ENCODE measurements at regions not wholly inside any gene's neighbourhood (a gene's known extent, or its start where the extent isn't known, plus 50 kb on each side); places are given as distances from the start of the nearest gene placed in this dataset.

- no peak overlapping the region for H3K4me3 Mint-ChIP-seq (ENCODE audit: unreplicated experiment)
- peaks cover 8% of the 10 kb centered on the region for H3K9me3 Mint-ChIP-seq (ENCODE audit: low read depth)
- H3K27ac Mint-ChIP-seq (ENCODE audit: unreplicated experiment): no peak overlapping the region
Observed at GRCh38 chr12:107523775-107524535, 161.6 kb upstream of the PWP1 start.

GRCh38 chr12:107525063-107525718 is 160.4 kb upstream of the PWP1 start:
- no peak overlapping the region for H3K4me3 Mint-ChIP-seq (ENCODE audit: unreplicated experiment)
- H3K36me3 Mint-ChIP-seq (ENCODE audit: low read depth): no peaks in the 10 kb centered on the region
- no peak for DNase-seq (ENCODE audit: low spot score)
- no peaks in the 10 kb centered on the region for H3K4me1 Mint-ChIP-seq (ENCODE audit: low read depth)
- peaks cover 1% of the 10 kb centered on the region for H3K27me3 Mint-ChIP-seq (ENCODE audit: low read depth)
- TF ChIP-seq CTCF (IDR thresholded peaks at IDR 0.05): no peak
- peaks cover 5% of the 10 kb centered on the region for H3K9me3 Mint-ChIP-seq (ENCODE audit: low read depth)
- H3K27ac Mint-ChIP-seq (ENCODE audit: unreplicated experiment): no peak overlapping the region

More at GRCh38 chr12:107523775-107524535, 161.6 kb upstream of the PWP1 start:
- no peak for DNase-seq (ENCODE audit: low spot score)
- H3K27me3 Mint-ChIP-seq (ENCODE audit: low read depth): peaks cover 1% of the 10 kb centered on the region
- no peak for TF ChIP-seq CTCF (IDR thresholded peaks at IDR 0.05)
- H3K36me3 Mint-ChIP-seq (ENCODE audit: low read depth): no peaks in the 10 kb centered on the region
- no peaks in the 10 kb centered on the region for H3K4me1 Mint-ChIP-seq (ENCODE audit: low read depth)

- H3K9me3 Mint-ChIP-seq (ENCODE audit: low read depth): peaks cover 5% of the 10 kb centered on the region
- no peak overlapping the region for H3K27ac Mint-ChIP-seq (ENCODE audit: unreplicated experiment)
- no peaks in the 10 kb centered on the region for H3K27me3 Mint-ChIP-seq (ENCODE audit: low read depth)
- H3K4me3 Mint-ChIP-seq (ENCODE audit: unreplicated experiment): no peak overlapping the region
- TF ChIP-seq CTCF (IDR thresholded peaks at IDR 0.05): no peak
- no peaks in the 10 kb centered on the region for H3K4me1 Mint-ChIP-seq (ENCODE audit: low read depth)
- H3K36me3 Mint-ChIP-seq (ENCODE audit: low read depth): no peaks in the 10 kb centered on the region
- no peak for DNase-seq (ENCODE audit: low spot score)
Observed at GRCh38 chr12:107525719-107526554, 159.7 kb upstream of the PWP1 start.

GRCh38 chr12:107526555-107527180 is 158.9 kb upstream of the PWP1 start:
- DNase-seq (ENCODE audit: low spot score): no peak
- peaks cover 5% of the 10 kb centered on the region for H3K9me3 Mint-ChIP-seq (ENCODE audit: low read depth)
- TF ChIP-seq CTCF (IDR thresholded peaks at IDR 0.05): no peak
- H3K4me3 Mint-ChIP-seq (ENCODE audit: unreplicated experiment): no peak overlapping the region
- H3K27ac Mint-ChIP-seq (ENCODE audit: unreplicated experiment): no peak overlapping the region
- no peaks in the 10 kb centered on the region for H3K4me1 Mint-ChIP-seq (ENCODE audit: low read depth)
- H3K27me3 Mint-ChIP-seq (ENCODE audit: low read depth): no peaks in the 10 kb centered on the region
- no peaks in the 10 kb centered on the region for H3K36me3 Mint-ChIP-seq (ENCODE audit: low read depth)

Measured in chondrocyte (in vitro differentiated cells).